Stomach (tissue), 8 donors: ENCODE measurements at regions not wholly inside any gene's neighbourhood (a gene's known extent, or its start where the extent isn't known, plus 50 kb on each side); places are given as distances from the start of the nearest gene placed in this dataset.
"Not testable (repeated sequence)": the region's sequence is repeated elsewhere in the genome, so short reads cannot be mapped to it uniquely, and the experiment has no call there.

Experiments used
- DNase-seq, 2 donors: peaks; one replicate each; pipeline versions ENCODE4 v3.0.0 to v3.0.0-alpha.2; 2013 to 2019
- H3K27ac ChIP-seq, 5 donors: fragments of 200-600 bp in 4 of 5; sonication (generic) in 4 of 5; one replicate each; pipeline ENCODE4 v1.5.1; 2013 to 2019; ENCODE audit warnings: mild to moderate bottlenecking in 1 of 5, moderate library complexity in 1 of 5
- H3K27me3 ChIP-seq, 3 donors: fragments of 200-600 bp; sonication (generic); one replicate each; pipeline ENCODE4 v1.5.1; 2017 to 2019; ENCODE audit warnings: mixed run types in 1 of 3
- H3K36me3 ChIP-seq, 4 donors: fragments of 200-600 bp; sonication (generic); 1 replicate in 3 of 4; 2 replicates in 1 of 4; pipeline ENCODE4 v1.5.1; 2016 to 2019
- H3K4me1 ChIP-seq, 4 donors: fragments of 200-600 bp; sonication (generic); one replicate each; pipeline ENCODE4 v1.5.1; 2016 to 2019
- H3K4me3 ChIP-seq, 4 donors: fragments of 200-600 bp; sonication (generic) in 3 of 4; one replicate each; pipeline ENCODE4 v1.5.1; 2016 to 2019; ENCODE audit warnings: mild to moderate bottlenecking in 1 of 4
- H3K9me3 ChIP-seq, 4 donors: fragments of 200-600 bp; sonication (generic); one replicate each; pipeline ENCODE4 v1.5.1; 2016 to 2019
- EP300 ChIP-seq: sonication (generic); formaldehyde crosslinking; IDR thresholded peaks from one replicate; pipeline ENCODE4 v1.6.1; 2017; ENCODE audit warnings: antibody characterized with exemption
- POLR2A ChIP-seq, 4 donors: fragments of 450-650 bp; IDR thresholded peaks; one replicate each; pipeline ENCODE4 v1.6.1; 2016; ENCODE audit warnings: antibody characterized with exemption in 4 of 4, control low read depth in 2 of 4, mild to moderate bottlenecking in 1 of 4, moderate library complexity in 1 of 4
- POLR2AphosphoS5 ChIP-seq, 3 donors: sonication (generic); formaldehyde crosslinking; IDR thresholded peaks; one replicate each; pipeline ENCODE4 v1.6.1; 2016; ENCODE audit warnings: antibody characterized with exemption in 3 of 3
- WGBS, 5 donors: extraction: QIAGEN DNeasy Blood & Tissue Kit in 3 of 5; methylation state at CpG; one replicate each; pipeline versions ENCODE4 v1.1.5 to v1.1.7; 2013 to 2018; 5-methylcytosine and 5-hydroxymethylcytosine counted together
- intact Hi-C: fragments of 100-400 bp; cut with DNase I; formaldehyde crosslinking; loops from one replicate; pipeline ENCODE4 v1.15.1; 2023; ENCODE audit warnings: low total_unique reads
- TF ChIP-seq, protein P1 (sequence below), 7 experiments: fragments of 450-650 bp in 4 of 7; fragments of 200-600 bp in 3 of 7; sonication (generic) in 3 of 7; IDR thresholded peaks; one replicate each; pipeline ENCODE4 v1.5.1; 2016 to 2019; ENCODE audit warnings: antibody characterized with exemption in 7 of 7, control low read depth in 2 of 7, mild to moderate bottlenecking in 1 of 7
- donor health status: healthy with polysubstance abuse.
- donor health status: Bipolar disorder and iron deficiency.
- donor health status: healthy.

DNA sequence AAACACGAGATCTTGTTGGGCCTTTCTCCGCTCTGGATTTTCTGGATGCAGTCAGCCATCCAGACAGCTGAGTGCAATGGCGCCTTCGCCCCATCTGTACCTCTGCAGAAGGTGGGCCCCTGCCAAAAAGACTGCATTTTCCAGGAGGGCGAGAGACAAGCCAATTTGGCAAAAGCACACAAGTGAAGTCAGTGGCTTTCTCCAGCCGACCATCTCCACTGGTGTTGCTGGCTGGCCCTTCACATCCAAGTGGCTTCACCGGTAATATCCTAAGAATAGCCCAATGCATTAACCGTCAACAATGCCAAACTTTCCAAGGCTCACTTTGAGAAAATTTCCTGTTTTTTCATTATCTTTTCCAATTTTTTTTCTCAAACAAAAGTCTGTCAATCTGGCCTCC, 96.2 kb upstream of the MXRA5 start:
- WGBS, 5 donors = 64 to 82% (median 77%) methylated on average over 7 to 8 of the region's 8 CpGs
- intact Hi-C loops = no loop called here

DNA sequence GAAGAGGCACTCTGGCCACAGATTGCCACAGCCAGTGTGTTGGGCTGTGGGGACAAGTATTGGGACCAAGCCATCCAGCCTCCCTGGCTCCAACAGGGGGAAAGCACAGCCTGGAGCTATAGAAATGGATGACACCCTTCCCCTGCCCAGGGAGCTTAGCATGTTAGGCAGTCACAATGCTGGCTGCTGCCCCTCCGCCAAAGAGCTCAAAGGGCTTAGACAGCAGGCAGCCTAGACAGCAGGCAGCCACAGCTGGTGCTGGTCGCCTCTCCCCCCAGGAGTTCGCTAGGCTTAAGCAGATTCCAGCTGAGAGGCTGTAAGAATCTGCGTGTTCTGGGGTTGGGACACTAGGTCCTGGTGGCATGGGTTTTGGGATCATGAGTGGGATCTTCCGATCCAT, 94.5 kb upstream of the MXRA5 start:
- no peak overlapping the region for H3K4me3 ChIP-seq
- TF ChIP-seq POLR2A (IDR thresholded peaks at IDR 0.05) (no peak), EP300 (no peak), POLR2AphosphoS5 (IDR thresholded peaks at IDR 0.05) (no peak)
- TF ChIP-seq, protein P1, sequence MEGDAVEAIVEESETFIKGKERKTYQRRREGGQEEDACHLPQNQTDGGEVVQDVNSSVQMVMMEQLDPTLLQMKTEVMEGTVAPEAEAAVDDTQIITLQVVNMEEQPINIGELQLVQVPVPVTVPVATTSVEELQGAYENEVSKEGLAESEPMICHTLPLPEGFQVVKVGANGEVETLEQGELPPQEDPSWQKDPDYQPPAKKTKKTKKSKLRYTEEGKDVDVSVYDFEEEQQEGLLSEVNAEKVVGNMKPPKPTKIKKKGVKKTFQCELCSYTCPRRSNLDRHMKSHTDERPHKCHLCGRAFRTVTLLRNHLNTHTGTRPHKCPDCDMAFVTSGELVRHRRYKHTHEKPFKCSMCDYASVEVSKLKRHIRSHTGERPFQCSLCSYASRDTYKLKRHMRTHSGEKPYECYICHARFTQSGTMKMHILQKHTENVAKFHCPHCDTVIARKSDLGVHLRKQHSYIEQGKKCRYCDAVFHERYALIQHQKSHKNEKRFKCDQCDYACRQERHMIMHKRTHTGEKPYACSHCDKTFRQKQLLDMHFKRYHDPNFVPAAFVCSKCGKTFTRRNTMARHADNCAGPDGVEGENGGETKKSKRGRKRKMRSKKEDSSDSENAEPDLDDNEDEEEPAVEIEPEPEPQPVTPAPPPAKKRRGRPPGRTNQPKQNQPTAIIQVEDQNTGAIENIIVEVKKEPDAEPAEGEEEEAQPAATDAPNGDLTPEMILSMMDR (IDR thresholded peaks at IDR 0.05) = no peak
- DNase-seq = no peak
- no peaks in the 10 kb centered on the region for H3K4me1 ChIP-seq
- H3K27ac ChIP-seq = no peak overlapping the region
- H3K36me3 ChIP-seq = no peaks in the 10 kb centered on the region
- intact Hi-C loops = no loop called here
- 83 to 100% (median 97%) methylated on average over 1 to 5 of the region's 5 CpGs for WGBS, 5 donors
- H3K9me3 ChIP-seq = peaks cover 0 to 13% (median 0%) of the 10 kb centered on the region in 4 donors
- no peaks in the 10 kb centered on the region for H3K27me3 ChIP-seq

More for the DNA sequence above, 96.2 kb upstream of the MXRA5 start:
- no peaks in the 10 kb centered on the region for H3K27me3 ChIP-seq
- no peaks in the 10 kb centered on the region for H3K4me1 ChIP-seq
- TF ChIP-seq, protein P1 (IDR thresholded peaks at IDR 0.05) = no peak
- no peak for TF ChIP-seq POLR2AphosphoS5 (IDR thresholded peaks at IDR 0.05)
- TF ChIP-seq EP300 = no peak
- no peak overlapping the region for H3K4me3 ChIP-seq
- no peak for DNase-seq
- no peaks in the 10 kb centered on the region for H3K36me3 ChIP-seq
- H3K9me3 ChIP-seq = peaks cover 0 to 13% (median 0%) of the 10 kb centered on the region in 4 donors
- no peak overlapping the region for H3K27ac ChIP-seq

DNA sequence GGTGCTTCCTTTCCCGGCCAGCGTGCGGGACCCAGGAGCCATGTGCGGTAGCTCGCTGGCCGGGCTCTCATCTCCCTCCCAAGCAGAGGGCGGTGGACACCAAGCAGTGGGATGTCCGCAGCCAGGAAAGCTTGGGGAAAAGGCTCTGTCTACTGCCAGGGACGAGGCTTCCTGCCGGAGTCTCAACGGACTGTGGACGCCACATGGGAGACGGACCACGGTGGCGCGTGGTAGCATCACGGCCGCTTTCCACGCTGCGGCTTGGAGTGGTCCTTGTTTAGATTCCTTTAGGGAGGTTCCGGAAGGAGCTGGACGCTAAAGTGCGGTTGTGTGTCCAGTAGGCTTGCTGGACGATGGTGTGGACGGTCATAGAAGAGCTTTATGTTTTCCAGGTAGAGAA, 89.5 kb upstream of the MXRA5 start:
- DNase-seq, intact Hi-C loops, H3K4me1 ChIP-seq, H3K36me3 ChIP-seq, H3K27me3 ChIP-seq, H3K9me3 ChIP-seq, H3K4me3 ChIP-seq, H3K27ac ChIP-seq: not testable (repeated sequence)
- WGBS, 5 donors = 86 to 97% (median 95%) methylated on average over 12 to 23 of the region's 25 CpGs; no CpG with 5 or more reads in 1 of the 5 donors

DNA sequence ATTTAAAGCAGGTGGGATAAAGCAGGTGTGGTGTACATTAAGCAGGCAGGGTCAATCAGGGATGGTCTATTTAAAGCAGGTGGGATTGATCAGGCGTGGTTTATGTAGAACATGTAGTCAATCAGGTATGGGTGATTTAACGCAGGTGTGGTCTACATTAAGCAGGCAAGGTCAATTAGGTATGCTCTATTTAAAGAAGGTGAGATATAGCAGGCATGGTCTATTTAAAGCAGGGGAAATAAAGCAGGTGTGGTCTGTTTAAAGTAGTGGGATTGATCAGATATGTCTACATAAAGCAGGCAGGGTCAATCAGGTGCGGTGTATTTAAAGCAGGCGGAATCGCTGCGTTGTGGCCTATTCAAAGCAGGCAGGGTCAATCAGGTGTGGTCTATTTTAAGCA, 88.6 kb upstream of the MXRA5 start:
- Histone ChIP-seq H3K36me3 (no peaks in the 10 kb centered on the region), H3K4me1 (no peaks in the 10 kb centered on the region), H3K27ac (no peak overlapping the region), H3K27me3 (no peaks in the 10 kb centered on the region), H3K9me3 (peaks cover 0 to under 1% (median 0%) of the 10 kb centered on the region in 4 donors), H3K4me3 (no peak overlapping the region)
- no peak for DNase-seq
- intact Hi-C loops = no loop called here
- TF ChIP-seq POLR2AphosphoS5 (IDR thresholded peaks at IDR 0.05) (no peak), EP300 (no peak), POLR2A (IDR thresholded peaks at IDR 0.05) (no peak)
- TF ChIP-seq, protein P1 (IDR thresholded peaks at IDR 0.05) = no peak
- WGBS, 5 donors = 51 to 74% (median 66%) methylated on average over 6 of the region's 6 CpGs

DNA sequence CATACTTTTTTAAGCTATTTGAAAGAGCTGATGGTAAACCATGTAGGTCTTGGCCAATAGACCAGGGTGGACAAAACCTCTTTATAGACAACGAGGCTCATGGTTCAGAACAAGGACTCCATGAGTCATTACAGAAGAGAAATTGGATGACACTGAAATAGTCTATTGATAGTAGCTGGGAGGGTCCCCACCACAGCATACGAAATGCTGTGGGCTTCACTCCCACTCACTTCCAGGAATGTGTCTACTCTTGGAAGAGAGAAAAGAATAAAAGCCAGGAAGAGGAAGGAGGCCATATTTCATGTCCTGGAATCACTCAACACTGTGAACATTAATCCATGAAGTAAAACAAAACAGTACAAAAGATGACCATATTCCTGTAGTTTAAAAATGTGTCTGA, 82.3 kb upstream of the MXRA5 start:
- Histone ChIP-seq H3K36me3 (no peaks in the 10 kb centered on the region), H3K27me3 (no peaks in the 10 kb centered on the region), H3K4me1 (no peaks in the 10 kb centered on the region), H3K27ac (no peak overlapping the region), H3K4me3 (no peak overlapping the region), H3K9me3 (no peaks in the 10 kb centered on the region)
- peak in 1 of 2 donors; percentile 37 for DNase-seq
- no peak for TF ChIP-seq POLR2A (IDR thresholded peaks at IDR 0.05)
- TF ChIP-seq POLR2AphosphoS5 (IDR thresholded peaks at IDR 0.05) = no peak
- TF ChIP-seq EP300 = no peak
- TF ChIP-seq, protein P1 (IDR thresholded peaks at IDR 0.05) = no peak
- intact Hi-C loops = no loop called here
- WGBS, 5 donors = 29 to 58% (median 47%) methylated on average over 2 of the region's 2 CpGs
